GM23338 (cell line): ENCODE measurements at regions not wholly inside any gene's neighbourhood (a gene's known extent, or its start where the extent isn't known, plus 50 kb on each side); places are given as distances from the start of the nearest gene placed in this dataset.

Experiments
- ATAC-seq: fragments of 200-7000 bp; cut with Tn5 transposase; 3 replicates; pipeline ENCODE4 v1.9.1; 2020
- DNase-seq: peaks from one replicate; pipeline ENCODE4 v3.0.0-alpha.2; 2015; ENCODE audit warnings: low spot score
- H2AFZ ChIP-seq: fragments of 200-600 bp; sonication (generic); 2 replicates; pipeline ENCODE4 v1.8.0; 2016; ENCODE audit warnings: antibody characterized with exemption, mild to moderate bottlenecking, moderate library complexity
- H3F3A ChIP-seq: fragments of 200-600 bp; sonication (generic); replicated peaks from 2 replicates; pipeline ENCODE4 v1.8.0; 2017; ENCODE audit warnings: antibody characterized with exemption, mixed run types, low read depth
- H3K27ac ChIP-seq: fragments of 200-600 bp; sonication (generic); 2 replicates; pipeline ENCODE4 v1.6.1; 2016; ENCODE audit warnings: low read depth
- H3K27me3 ChIP-seq: fragments of 200-600 bp; sonication (generic); 2 replicates; pipeline ENCODE4 v1.8.0; 2016; ENCODE audit warnings: mild to moderate bottlenecking, mixed run types, moderate library complexity; ENCODE audit not compliant: insufficient read depth
- H3K36me3 ChIP-seq: fragments of 200-600 bp; sonication (generic); 2 replicates; pipeline ENCODE4 v1.8.0; 2016; ENCODE audit warnings: mild to moderate bottlenecking; ENCODE audit not compliant: insufficient read depth
- H3K4me1 ChIP-seq: fragments of 200-600 bp; sonication (generic); 2 replicates; pipeline ENCODE4 v1.8.0; 2016; ENCODE audit warnings: mild to moderate bottlenecking, moderate library complexity; ENCODE audit not compliant: insufficient read depth
- H3K4me2 ChIP-seq: fragments of 200-600 bp; sonication (generic); 2 replicates; pipeline ENCODE4 v1.7.1; 2017; ENCODE audit warnings: mixed run types
- H3K4me3 ChIP-seq: fragments of 200-600 bp; sonication (generic); 2 replicates; pipeline ENCODE4 v1.6.1; 2016; ENCODE audit warnings: mixed run types
- H3K79me2 ChIP-seq: fragments of 200-600 bp; sonication (generic); replicated peaks from 2 replicates; pipeline ENCODE4 v1.8.0; 2017; ENCODE audit warnings: mild to moderate bottlenecking; ENCODE audit not compliant: insufficient read depth
- H3K9me2 ChIP-seq: fragments of 200-600 bp; sonication (generic); 2 replicates; pipeline ENCODE4 v1.8.0; 2017; ENCODE audit not compliant: insufficient read depth
- H4K20me1 ChIP-seq: fragments of 200-600 bp; sonication (generic); replicated peaks from 2 replicates; pipeline ENCODE4 v1.8.0; 2017; ENCODE audit warnings: mild to moderate bottlenecking; ENCODE audit not compliant: insufficient read depth
- H3K27ac Mint-ChIP-seq: 2 replicates; pipeline ENCODE4 v1.8.0; 2020; ENCODE audit warnings: inconsistent platforms, mild to moderate bottlenecking, moderate library complexity, mixed read lengths
- H3K27me3 Mint-ChIP-seq: 3 replicates; pipeline ENCODE4 v1.8.0; 2022; ENCODE audit warnings: low read depth, mild to moderate bottlenecking, moderate library complexity, mixed read lengths, inconsistent platforms; ENCODE audit not compliant: insufficient read depth, poor library complexity
- H3K36me3 Mint-ChIP-seq: 3 replicates; pipeline ENCODE4 v1.8.0; 2021; ENCODE audit warnings: low read depth, mild to moderate bottlenecking, inconsistent platforms, moderate library complexity, mixed read lengths
- H3K4me1 Mint-ChIP-seq: 3 replicates; pipeline ENCODE4 v1.8.0; 2020; ENCODE audit warnings: mild to moderate bottlenecking, inconsistent platforms, mixed read lengths
- H3K4me3 Mint-ChIP-seq: 3 replicates; pipeline ENCODE4 v1.8.0; 2021; ENCODE audit warnings: moderate library complexity, mild to moderate bottlenecking, inconsistent platforms, mixed read lengths
- H3K9me3 Mint-ChIP-seq: 3 replicates; pipeline ENCODE4 v1.8.0; 2020; ENCODE audit warnings: moderate library complexity, mild to moderate bottlenecking, inconsistent platforms, mixed read lengths
- CREB1 ChIP-seq: fragments of 250-450 bp; sonication (Bioruptor Pico); IDR thresholded peaks from 2 replicates; pipeline ENCODE4 v1.5.0; 2020; ENCODE audit warnings: low read depth, mild to moderate bottlenecking, moderate library complexity
- CTCF ChIP-seq, 2 experiments: fragments of 200-600 bp in 1 of 2; sonication (generic) in 1 of 2; conservative IDR thresholded peaks; 2 replicates each; pipeline versions ENCODE4 v1.5.1 to v1.6.1; 2016 to 2017; ENCODE audit warnings: antibody characterized with exemption in 2 of 2, low read depth in 2 of 2, mild to moderate bottlenecking in 2 of 2, moderate library complexity in 1 of 2
- ETS1 ChIP-seq: IDR thresholded peaks from 2 replicates; pipeline ENCODE4 v1.6.1; 2016; ENCODE audit warnings: antibody characterized with exemption
- EZH2phosphoT487 ChIP-seq: fragments of 200-600 bp; sonication (generic); IDR thresholded peaks from one replicate; pipeline ENCODE4 v1.8.1; 2018; ENCODE audit warnings: antibody characterized with exemption; ENCODE audit not compliant: unreplicated experiment
- JUNB ChIP-seq: IDR thresholded peaks from one replicate; pipeline ENCODE4 v1.6.1; 2016; ENCODE audit warnings: antibody characterized with exemption; ENCODE audit not compliant: unreplicated experiment
- NANOG ChIP-seq: IDR thresholded peaks from 2 replicates; pipeline ENCODE4 v1.6.1; 2016; ENCODE audit warnings: antibody characterized with exemption, borderline replicate concordance
- POLR2AphosphoS5 ChIP-seq: IDR thresholded peaks from 2 replicates; pipeline ENCODE4 v1.6.1; 2016; ENCODE audit warnings: antibody characterized with exemption, low read depth
- STAT1 ChIP-seq: IDR thresholded peaks from one replicate; pipeline ENCODE4 v1.6.1; 2016; ENCODE audit warnings: antibody characterized with exemption; ENCODE audit not compliant: unreplicated experiment
- ZNF114 ChIP-seq: fragments of 250-450 bp; sonication (Bioruptor Pico); IDR thresholded peaks from 2 replicates; pipeline ENCODE4 v1.5.0; 2020; ENCODE audit warnings: mild to moderate bottlenecking, moderate library complexity
- ZNF331 ChIP-seq: fragments of 250-450 bp; sonication (Bioruptor Pico); IDR thresholded peaks from 2 replicates; pipeline ENCODE4 v1.5.0; 2020; ENCODE audit warnings: low read depth, mild to moderate bottlenecking, moderate library complexity
- ZNF462 ChIP-seq: fragments of 250-450 bp; sonication (Bioruptor Pico); IDR thresholded peaks from 2 replicates; pipeline ENCODE4 v1.5.0; 2020; ENCODE audit warnings: mild to moderate bottlenecking, moderate library complexity

GRCh38 chr1:102190429-102190828, 193.7 kb upstream of the OLFM3 start (continued):
- TF ChIP-seq ZNF462 (CRISPR knock-in tag) (no peak), ZNF331 (no peak), JUNB (no peak), NANOG (no peak)

- Histone ChIP-seq H3K27ac (no peak overlapping the region), H3K4me3 (no peak overlapping the region), H3K36me3 (no peaks in the 10 kb centered on the region), H3K4me1 (no peaks in the 10 kb centered on the region), H4K20me1 (no peaks in the 10 kb centered on the region), H2AFZ (no peak overlapping the region), H3K79me2 (no peaks in the 10 kb centered on the region), H3F3A (no peaks in the 10 kb centered on the region), H3K27me3 (no peaks in the 10 kb centered on the region), H3K4me2 (no peak overlapping the region), H3K9me2 (0 out of 2 replicates have a peak, but pooled peaks cover 6% of the 10 kb centered on the region)
- Mint-ChIP-seq H3K27ac (no peak overlapping the region), H3K4me3 (no peak overlapping the region), H3K4me1 (peaks cover 6% of the 10 kb centered on the region; the same call in 1 of the 3 replicates), H3K27me3 (peaks cover 3% of the 10 kb centered on the region), H3K9me3 (no peaks in the 10 kb centered on the region), H3K36me3 (no peaks in the 10 kb centered on the region)
- DNase-seq = no peak
- ATAC-seq = no peak
- TF ChIP-seq STAT1 = no peak
- no peak for TF ChIP-seq ETS1
- no peak for TF ChIP-seq POLR2AphosphoS5
- no peak for TF ChIP-seq CREB1 (CRISPR knock-in tag)
- TF ChIP-seq ZNF331 = no peak
- TF ChIP-seq ZNF114 (CRISPR knock-in tag) = no peak
- TF ChIP-seq CTCF (conservative IDR thresholded peaks at IDR 0.05; ENCODE audit: low read depth in 2 of 2) = no peak
- TF ChIP-seq JUNB = no peak
- TF ChIP-seq EZH2phosphoT487 = no peak
Observed at GRCh38 chr1:102186536-102186935, 189.8 kb upstream of the OLFM3 start.
